ENCODE measurements at regions not wholly inside any gene's neighbourhood (a gene's known extent, or its start where the extent isn't known, plus 50 kb on each side); places are given as distances from the start of the nearest gene placed in this dataset.
A peak's percentile ranks its signal among the peaks of the same experiment; 100 is the strongest.
"Not testable (repeated sequence)": the region's sequence is repeated elsewhere in the genome, so short reads cannot be mapped to it uniquely, and the experiment has no call there.

DNA sequence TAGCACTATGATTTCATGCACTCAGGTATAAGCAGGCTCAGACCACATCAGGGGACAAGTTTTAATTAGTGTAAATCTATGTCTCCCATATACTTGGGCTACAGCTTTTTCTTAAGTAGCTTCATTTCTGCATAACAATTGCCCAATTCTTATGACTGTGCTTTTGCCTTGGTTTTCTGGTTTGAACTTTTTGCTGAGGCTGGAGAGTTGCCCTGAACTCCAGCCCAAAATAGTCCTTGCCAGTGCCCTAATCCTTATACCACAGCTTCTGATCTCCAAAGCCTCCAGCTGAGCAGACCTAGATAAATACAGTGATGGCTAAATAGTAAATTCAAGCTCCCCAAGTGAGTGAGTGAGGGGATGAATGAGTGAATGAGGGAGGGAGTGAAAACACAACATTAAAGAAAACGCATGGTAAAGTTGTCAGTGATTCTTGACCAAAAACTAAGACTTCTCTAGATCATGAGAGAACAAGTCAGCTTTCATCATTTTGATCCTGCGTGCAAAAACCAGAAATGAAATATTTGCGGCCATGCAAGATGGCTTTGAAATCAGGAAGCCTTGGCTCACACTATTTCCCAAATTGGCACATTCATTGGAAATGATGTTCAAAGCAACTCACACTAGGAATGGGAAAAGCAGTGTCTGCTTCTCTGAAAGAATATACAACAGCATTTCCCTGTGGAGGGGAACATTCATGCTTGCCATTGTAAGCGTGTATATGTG lies 437.1 kb upstream of the CTSO start:
- no peak for DNase-seq

- DNase-seq, result no peak
These were observed 435.2 kb upstream of the CTSO start for GRCh38 chr4:156388826-156389225.

DNA sequence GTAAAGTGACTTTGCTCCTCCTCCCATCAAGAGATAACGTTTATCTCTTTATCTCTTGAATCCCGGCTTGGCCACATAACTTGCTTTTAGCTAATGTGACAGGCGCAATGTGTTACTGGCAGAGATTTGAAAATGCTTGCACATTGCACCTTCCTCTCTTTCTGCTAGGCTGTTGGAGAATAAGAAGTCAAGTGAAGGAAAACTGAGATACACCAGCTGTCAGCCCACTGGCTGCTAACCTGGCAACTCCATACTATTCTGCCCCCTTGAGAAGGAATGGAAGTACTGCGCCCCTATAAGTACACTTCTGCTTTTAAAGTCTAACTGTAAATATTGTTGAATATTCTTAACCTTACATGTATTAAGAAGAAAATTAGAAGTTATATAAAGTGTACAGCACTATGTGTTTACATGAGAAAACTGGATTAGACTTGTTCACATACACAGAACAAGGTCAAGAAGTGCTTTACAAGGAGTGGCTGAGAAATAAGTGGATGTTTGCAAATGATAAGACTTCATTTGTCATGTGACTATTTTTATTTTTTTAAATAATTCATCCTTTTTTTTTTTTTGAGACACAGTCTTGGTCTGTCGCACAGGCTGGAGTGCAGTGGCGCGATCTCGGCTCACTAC lies 424.5 kb upstream of the CTSO start:
- peak; percentile 5 for DNase-seq

GRCh38 chr4:156377036-156377710 lies 423.5 kb upstream of the CTSO start:
- no peak for DNase-seq

GRCh38 chr4:156374894-156375293 lies 421.2 kb upstream of the CTSO start:
- DNase-seq, result no peak

- DNase-seq, result no peak
These were observed 420.4 kb upstream of the CTSO start for GRCh38 chr4:156374069-156374468.

DNA sequence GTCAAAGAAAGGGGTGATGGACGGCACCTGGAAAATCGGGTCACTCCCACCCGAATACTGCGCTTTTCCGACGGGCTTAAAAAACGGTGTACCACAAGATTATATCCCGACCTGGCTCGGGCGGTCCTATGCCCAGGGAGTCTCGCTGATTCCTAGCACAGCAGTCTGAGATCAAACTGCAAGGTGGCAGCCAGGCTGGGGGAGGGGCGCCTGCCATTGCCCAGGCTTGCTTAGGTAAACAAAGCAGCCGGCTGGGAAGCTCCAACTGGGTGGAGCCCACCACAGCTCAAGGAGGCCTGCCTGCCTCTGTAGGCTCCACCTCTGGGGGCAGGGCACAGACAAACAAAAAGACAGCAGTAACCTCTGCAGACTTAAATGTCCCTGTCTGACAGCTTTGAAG lies 413.8 kb upstream of the CTSO start:
- DNase-seq, result not testable (repeated sequence)

- no peak for DNase-seq
These were observed 408.9 kb upstream of the CTSO start for GRCh38 chr4:156362581-156362980.

DNA sequence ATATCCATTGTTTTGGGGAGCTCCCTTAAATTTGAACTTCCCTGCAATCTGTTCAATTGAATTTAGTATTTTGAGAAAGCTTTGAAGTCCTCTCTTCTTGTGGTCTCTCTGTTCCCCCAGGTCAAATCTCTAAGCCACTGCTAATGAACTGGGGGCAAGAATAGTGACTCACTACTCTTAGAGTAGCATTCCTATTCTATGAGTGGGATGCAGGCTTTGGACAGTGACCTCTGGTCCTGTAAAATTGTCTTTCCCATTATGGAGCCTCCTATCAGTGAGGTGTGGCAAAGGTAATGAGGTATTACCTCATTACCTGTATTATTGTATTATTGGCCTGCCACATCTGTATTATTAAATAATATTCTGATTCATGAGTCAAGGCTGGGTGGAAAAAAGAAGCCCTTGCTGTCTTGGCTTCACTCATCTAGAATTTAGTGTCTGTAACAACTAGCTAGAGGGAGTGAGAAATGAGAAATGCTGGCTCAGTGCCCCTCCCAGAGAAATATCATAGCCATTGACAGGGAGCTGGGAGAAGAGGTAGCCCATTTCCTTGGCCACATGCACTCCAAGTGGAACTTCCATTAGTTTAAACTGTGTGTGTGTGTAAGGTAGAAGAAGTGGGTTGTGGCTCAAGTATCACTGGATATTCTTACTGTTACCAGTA lies 393.9 kb upstream of the CTSO start:
- no peak for DNase-seq

- no peak for DNase-seq
These were observed 393.3 kb upstream of the CTSO start for GRCh38 chr4:156346959-156347385.

- DNase-seq, result no peak
These were observed 390.7 kb upstream of the CTSO start for GRCh38 chr4:156344397-156344796.

DNA sequence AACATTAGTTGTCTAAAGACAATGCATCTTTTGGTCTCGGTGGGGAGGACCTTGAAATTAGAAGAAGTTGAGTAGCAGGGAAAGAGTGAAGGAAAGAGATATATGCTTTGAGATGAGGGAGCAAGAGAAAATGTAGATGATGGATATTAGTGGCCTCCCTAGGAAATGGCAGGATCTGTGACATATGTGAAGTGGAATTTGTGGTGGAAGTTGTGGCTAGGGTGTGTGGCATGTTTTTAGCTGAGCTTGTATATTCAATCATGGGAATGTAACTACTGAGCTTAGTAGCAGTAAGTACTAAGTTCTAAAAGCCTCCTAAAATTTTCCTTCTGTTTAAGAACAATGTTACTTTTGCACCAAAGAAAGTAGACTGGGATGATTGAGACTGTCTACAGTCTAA lies 382.8 kb upstream of the CTSO start:
- DNase-seq, result no peak

GRCh38 chr4:156335721-156336120 lies 382.1 kb upstream of the CTSO start:
- DNase-seq, result no peak

DNA sequence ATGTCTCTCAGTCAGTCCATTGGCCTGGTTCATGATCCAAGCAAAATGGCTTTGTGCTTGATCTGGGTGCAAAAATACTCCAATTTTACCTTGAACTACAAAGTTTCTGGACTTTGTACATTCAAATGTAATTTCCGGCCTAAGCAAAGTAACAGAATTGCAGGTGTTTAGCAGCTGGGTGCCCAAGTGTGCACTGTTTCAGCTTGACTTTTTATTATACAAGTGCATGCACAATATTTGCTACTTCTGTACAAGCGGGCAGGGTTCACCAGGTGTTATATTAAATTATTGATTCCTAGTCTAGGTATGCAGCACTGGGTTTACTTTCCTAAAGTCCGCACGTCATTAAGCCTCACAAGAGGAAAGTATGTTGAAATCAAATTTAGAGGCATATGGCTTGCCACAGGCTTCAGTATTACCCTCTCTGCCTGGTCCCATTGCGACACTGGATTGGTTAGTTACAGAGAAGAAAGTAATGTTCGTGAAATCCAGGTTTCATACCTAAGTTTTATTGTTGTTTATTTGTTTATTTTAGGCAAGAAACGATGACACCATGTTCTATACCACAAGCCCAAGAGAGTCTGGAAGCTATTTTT lies 376.9 kb upstream of the CTSO start:
- no peak for DNase-seq

DNA sequence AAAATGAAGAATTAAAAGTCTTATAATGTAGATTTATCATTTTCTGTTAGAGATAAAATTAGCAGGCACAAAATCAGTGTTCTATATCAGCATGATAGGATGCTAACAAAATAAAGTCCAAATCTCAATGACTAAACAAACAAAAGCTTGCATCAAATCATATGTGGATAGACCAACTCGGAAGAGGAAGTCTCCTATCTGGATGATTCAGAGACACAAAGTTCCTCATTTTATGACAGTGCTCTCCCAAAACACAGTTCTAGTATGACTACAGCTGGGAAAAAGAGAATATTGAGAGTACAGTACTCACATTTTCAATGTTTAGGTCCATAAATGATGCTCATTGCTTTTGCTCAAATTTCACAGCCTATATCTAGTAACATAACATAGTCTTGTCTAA lies 376.1 kb upstream of the CTSO start:
- no peak for DNase-seq

DNA sequence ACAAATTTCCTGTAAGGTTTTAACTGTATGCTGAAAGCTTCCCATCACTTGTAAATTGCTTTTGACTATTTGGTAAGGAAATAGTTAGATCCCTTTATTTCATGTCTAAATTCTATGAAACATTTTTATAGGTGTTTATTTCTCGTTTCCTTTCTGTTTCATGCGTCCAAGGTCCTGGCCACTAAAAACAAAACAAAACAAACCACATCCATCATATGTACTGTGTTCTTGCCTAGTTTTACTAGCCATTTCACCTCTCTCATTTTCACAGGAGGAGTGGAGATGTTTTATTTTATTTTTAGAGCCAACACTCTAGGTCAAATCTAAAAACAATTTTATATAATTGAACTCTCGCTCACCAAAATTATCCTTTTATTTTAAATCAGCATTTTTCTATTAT lies 375.2 kb upstream of the CTSO start:
- no peak for DNase-seq

DNA sequence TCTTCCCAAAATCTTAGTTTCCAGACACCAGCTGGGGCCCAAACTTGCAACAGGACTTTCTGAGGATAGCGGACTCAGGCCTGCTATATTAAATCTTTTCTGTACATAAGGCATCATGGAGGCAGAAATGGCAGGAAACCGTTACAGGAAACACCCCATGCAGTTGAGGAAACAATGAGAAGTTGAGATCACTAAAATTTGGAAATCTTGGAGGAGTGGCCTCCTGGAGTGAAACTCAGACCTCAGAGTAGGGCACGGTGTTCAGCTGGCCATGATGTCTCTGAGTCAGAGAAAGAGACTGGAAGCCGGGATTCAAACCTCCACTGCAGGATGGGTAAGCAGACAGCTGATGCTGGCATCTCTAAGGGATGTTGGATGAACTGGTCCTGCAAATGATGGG lies 372.6 kb upstream of the CTSO start:
- DNase-seq, result no peak

- DNase-seq, result no peak
These were observed 368.9 kb upstream of the CTSO start for GRCh38 chr4:156322592-156322991.

GRCh38 chr4:156321203-156321602 lies 367.5 kb upstream of the CTSO start:
- DNase-seq, result no peak

- DNase-seq, result no peak
These were observed 359.8 kb upstream of the CTSO start for GRCh38 chr4:156313497-156313896.

DNA sequence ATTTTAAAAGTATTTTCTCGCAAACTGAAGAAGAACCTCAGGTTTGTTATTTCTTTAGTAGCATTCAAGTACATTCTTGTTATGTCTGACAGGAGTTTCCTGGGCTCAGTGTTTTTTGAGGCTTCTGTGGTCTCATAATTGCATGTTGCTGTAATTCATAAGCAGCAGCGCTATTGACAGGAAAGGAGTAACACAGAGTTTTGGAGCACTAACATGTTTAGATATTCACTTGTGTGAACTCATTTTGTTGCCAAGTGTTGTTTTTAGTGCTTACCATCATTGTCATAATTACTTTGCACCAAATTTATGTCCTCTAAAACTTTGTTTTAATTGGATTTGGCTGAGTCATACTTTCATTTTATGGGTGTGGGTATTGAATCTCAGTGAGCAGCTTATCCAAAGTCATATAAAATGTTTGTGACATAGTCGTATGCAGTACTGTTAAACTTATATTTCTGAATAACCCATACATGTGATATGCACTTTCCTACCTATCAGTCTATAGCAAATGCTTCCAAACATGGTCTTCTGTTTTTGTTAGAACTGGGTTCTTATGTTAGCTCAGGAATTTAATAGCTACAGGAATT lies 358.7 kb upstream of the CTSO start:
- no peak for DNase-seq

GRCh38 chr4:156309031-156309430 lies 355.4 kb upstream of the CTSO start:
- no peak for DNase-seq

DNA sequence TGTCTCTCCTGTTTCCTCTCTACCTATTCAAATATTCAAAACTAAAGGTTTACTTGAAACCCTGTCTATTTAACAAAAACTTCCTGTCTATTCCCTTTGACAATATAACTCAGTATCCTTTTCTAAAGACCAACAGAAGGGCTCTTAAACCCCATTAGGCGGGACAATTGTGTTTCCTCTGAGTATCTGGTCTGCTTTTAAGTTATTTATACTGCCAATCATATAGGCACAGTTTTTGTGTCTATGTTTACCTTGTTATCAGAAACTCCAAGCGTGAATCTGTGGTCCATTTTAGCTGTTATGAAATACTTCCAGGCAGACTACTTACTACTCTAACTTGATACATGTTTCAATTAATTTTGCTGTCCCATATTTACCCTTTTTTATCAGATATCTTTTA lies 350.0 kb upstream of the CTSO start:
- DNase-seq, result no peak
